Psoas muscle (tissue), 7 donors: ENCODE measurements at regions not wholly inside any gene's neighbourhood (a gene's known extent, or its start where the extent isn't known, plus 50 kb on each side); places are given as distances from the start of the nearest gene placed in this dataset.
A peak's percentile ranks its signal among the peaks of the same experiment; 100 is the strongest.

Experiments used
- ATAC-seq, 4 donors: fragments of 200-7000 bp; cut with Tn5 transposase; one replicate each; pipeline ENCODE4 v1.9.1; 2020; ENCODE audit warnings: moderate library complexity in 3 of 4, mild to moderate bottlenecking in 2 of 4
- DNase-seq, 2 donors: peaks; one replicate each; pipeline ENCODE4 v3.0.0-alpha.2; 2020
- H3K27ac ChIP-seq: fragments of 200-600 bp; one replicate; pipeline ENCODE4 v1.8.0; 2022
- H3K27me3 ChIP-seq, 3 donors: fragments of 200-600 bp in 1 of 3; one replicate each; pipeline versions ENCODE4 v1.6.1 to v1.8.0; 2013 to 2022; ENCODE audit warnings: low read length in 2 of 3, mild to moderate bottlenecking in 2 of 3, moderate library complexity in 1 of 3; ENCODE audit not compliant: insufficient read depth in 3 of 3
- H3K36me3 ChIP-seq, 2 donors: fragments of 200-600 bp in 1 of 2; one replicate each; pipeline versions ENCODE4 v1.6.1 to v1.8.0; 2013 to 2022; ENCODE audit warnings: low read depth in 1 of 2, mild to moderate bottlenecking in 1 of 2, moderate library complexity in 1 of 2; ENCODE audit not compliant: insufficient read depth in 1 of 2
- H3K4me1 ChIP-seq: fragments of 200-600 bp; one replicate; pipeline ENCODE4 v1.8.0; 2022
- H3K4me3 ChIP-seq: fragments of 200-600 bp; one replicate; pipeline ENCODE4 v1.8.0; 2022; ENCODE audit warnings: mild to moderate bottlenecking
- H3K9me3 ChIP-seq: fragments of 200-600 bp; one replicate; pipeline ENCODE4 v1.8.0; 2022
- CTCF ChIP-seq: fragments of 200-600 bp; IDR thresholded peaks from one replicate; pipeline ENCODE4 v1.8.0; 2022; ENCODE audit warnings: antibody characterized with exemption
- WGBS, 3 donors: extraction: QIAGEN DNeasy Blood & Tissue Kit; methylation state at CpG; one replicate each; pipeline versions ENCODE4 v1.1.6 to v1.1.7; 2013; 5-methylcytosine and 5-hydroxymethylcytosine counted together
- intact Hi-C, 2 donors: fragments of 100-400 bp; cut with DNase I; formaldehyde crosslinking; loops; one replicate each; pipeline versions ENCODE4 v1.11.0 to v1.14.2; 2022
- donor health status: healthy with polysubstance abuse.
- donor health status: DM: no; HTN: no; CAD: no; lungs with moderate emphysema.
- donor health status: Bipolar disorder and iron deficiency.
- donor health status: healthy.
- donor health status: DM: yes; HTN: yes; CAD: no.
- donor health status: DM: no; HTN: no; CAD: no.
- donor health status: DM: yes; HTN: yes; CAD: no.

GRCh38 chr6:145206247-145206907 lies 528.9 kb downstream of the EPM2A start:
- ATAC-seq (no peak), DNase-seq (no peak)
- no peak for TF ChIP-seq CTCF
- Histone ChIP-seq H3K36me3 (no peaks in the 10 kb centered on the region), H3K27ac (no peak overlapping the region), H3K4me1 (no peaks in the 10 kb centered on the region), H3K4me3 (no peak overlapping the region), H3K9me3 (no peaks in the 10 kb centered on the region), H3K27me3 (no peaks in the 10 kb centered on the region)
- WGBS, 3 donors: 63 to 66% (median 64%) methylated on average over 7 of the region's 7 CpGs
- intact Hi-C loops: no loop called here

- no peak overlapping the region for H3K4me3 ChIP-seq
- peak in 1 of 4 donors; percentile 25 for ATAC-seq
- H3K36me3 ChIP-seq: no peaks in the 10 kb centered on the region
- no peaks in the 10 kb centered on the region for H3K9me3 ChIP-seq
- DNase-seq: no peak
- no peaks in the 10 kb centered on the region for H3K4me1 ChIP-seq
- H3K27me3 ChIP-seq: no peaks in the 10 kb centered on the region
- intact Hi-C loops: no loop called here
- WGBS, 3 donors: 41 to 59% (median 58%) methylated on average over 1 of the region's 1 CpG
- no peak overlapping the region for H3K27ac ChIP-seq
- no peak for TF ChIP-seq CTCF
Measured at GRCh38 chr6:145208474-145208873, 526.8 kb downstream of the EPM2A start.

GRCh38 chr6:145209272-145209671 lies 526.0 kb downstream of the EPM2A start:
- H3K36me3 ChIP-seq: no peaks in the 10 kb centered on the region
- no peaks in the 10 kb centered on the region for H3K27me3 ChIP-seq
- no peak overlapping the region for H3K27ac ChIP-seq
- no peaks in the 10 kb centered on the region for H3K9me3 ChIP-seq
- H3K4me3 ChIP-seq: no peak overlapping the region
- intact Hi-C loops: no loop called here
- no peak for TF ChIP-seq CTCF
- H3K4me1 ChIP-seq: no peaks in the 10 kb centered on the region
- no peak for ATAC-seq
- no peak for DNase-seq
- WGBS, 3 donors: 69 to 78% (median 76%) methylated on average over 2 of the region's 2 CpGs

- no peak overlapping the region for H3K4me3 ChIP-seq
- H3K4me1 ChIP-seq: no peaks in the 10 kb centered on the region
- no peaks in the 10 kb centered on the region for H3K36me3 ChIP-seq
- intact Hi-C loops: loop anchor here in 1 of 2 donors (10.0 kb wide), 1 partner anchor 628 kb away; no protein-coding TSS in a partner anchor
- TF ChIP-seq CTCF: no peak
- H3K27ac ChIP-seq: no peak overlapping the region
- no peaks in the 10 kb centered on the region for H3K27me3 ChIP-seq
- H3K9me3 ChIP-seq: no peaks in the 10 kb centered on the region
- DNase-seq (no peak), ATAC-seq (no peak)
Measured at GRCh38 chr6:145212813-145213212, 522.5 kb downstream of the EPM2A start.

- no peak for DNase-seq
- no peak for ATAC-seq
- 79 to 80% (median 79%) methylated on average over 3 of the region's 3 CpGs for WGBS, 3 donors
- H3K4me1 ChIP-seq: no peaks in the 10 kb centered on the region
- H3K27ac ChIP-seq: no peak overlapping the region
- TF ChIP-seq CTCF: no peak
- H3K36me3 ChIP-seq: no peaks in the 10 kb centered on the region
- H3K27me3 ChIP-seq: no peaks in the 10 kb centered on the region
- intact Hi-C loops: loop anchor here in 1 of 2 donors (10.0 kb wide), 1 partner anchor 629 kb away; no protein-coding TSS in a partner anchor
- no peak overlapping the region for H3K4me3 ChIP-seq
- no peaks in the 10 kb centered on the region for H3K9me3 ChIP-seq
Measured at GRCh38 chr6:145213614-145214013, 521.7 kb downstream of the EPM2A start.
